GM12874 (cell line): ENCODE measurements at regions not wholly inside any gene's neighbourhood (a gene's known extent, or its start where the extent isn't known, plus 50 kb on each side); places are given as distances from the start of the nearest gene placed in this dataset.

Experiments
- TF ChIP-seq, protein P1 (sequence below): IDR thresholded peaks from 2 replicates; pipeline ENCODE4 v1.5.1; 2011; ENCODE audit warnings: low read depth, mild to moderate bottlenecking, control low read depth, low read length, moderate library complexity; ENCODE audit not compliant: insufficient read depth

DNA sequence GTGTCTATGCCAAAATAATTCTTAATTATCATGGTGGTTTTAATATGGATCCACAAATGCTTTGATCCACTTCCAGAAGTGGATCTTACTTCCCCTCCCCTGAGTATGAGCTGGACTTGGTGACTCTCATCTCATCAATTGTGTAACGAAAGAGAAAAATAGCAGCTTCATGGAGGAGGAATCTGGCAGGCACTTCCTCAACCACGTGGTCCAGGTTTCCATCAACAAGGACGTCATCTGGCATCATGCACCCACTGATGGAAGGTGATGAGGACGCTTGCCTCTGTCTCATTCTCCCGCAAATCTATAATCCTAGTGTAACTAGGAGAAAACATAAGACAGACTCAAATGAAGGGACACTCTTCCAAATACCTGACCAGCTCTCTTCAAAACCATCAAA, 54.6 kb upstream of the S1PR3 start:
- TF ChIP-seq, protein P1, sequence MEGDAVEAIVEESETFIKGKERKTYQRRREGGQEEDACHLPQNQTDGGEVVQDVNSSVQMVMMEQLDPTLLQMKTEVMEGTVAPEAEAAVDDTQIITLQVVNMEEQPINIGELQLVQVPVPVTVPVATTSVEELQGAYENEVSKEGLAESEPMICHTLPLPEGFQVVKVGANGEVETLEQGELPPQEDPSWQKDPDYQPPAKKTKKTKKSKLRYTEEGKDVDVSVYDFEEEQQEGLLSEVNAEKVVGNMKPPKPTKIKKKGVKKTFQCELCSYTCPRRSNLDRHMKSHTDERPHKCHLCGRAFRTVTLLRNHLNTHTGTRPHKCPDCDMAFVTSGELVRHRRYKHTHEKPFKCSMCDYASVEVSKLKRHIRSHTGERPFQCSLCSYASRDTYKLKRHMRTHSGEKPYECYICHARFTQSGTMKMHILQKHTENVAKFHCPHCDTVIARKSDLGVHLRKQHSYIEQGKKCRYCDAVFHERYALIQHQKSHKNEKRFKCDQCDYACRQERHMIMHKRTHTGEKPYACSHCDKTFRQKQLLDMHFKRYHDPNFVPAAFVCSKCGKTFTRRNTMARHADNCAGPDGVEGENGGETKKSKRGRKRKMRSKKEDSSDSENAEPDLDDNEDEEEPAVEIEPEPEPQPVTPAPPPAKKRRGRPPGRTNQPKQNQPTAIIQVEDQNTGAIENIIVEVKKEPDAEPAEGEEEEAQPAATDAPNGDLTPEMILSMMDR, result no peak

GRCh38 chr9:88937248-88937647, 54.0 kb upstream of the S1PR3 start:
- TF ChIP-seq, protein P1, result no peak

GRCh38 chr9:88938189-88938588, 53.1 kb upstream of the S1PR3 start:
- TF ChIP-seq, protein P1, result no peak
